Left kidney (tissue), 1 donor: ENCODE measurements at regions not wholly inside any gene's neighbourhood (a gene's known extent, or its start where the extent isn't known, plus 50 kb on each side); places are given as distances from the start of the nearest gene placed in this dataset.
"Not testable (repeated sequence)": the region's sequence is repeated elsewhere in the genome, so short reads cannot be mapped to it uniquely, and the experiment has no call there.

Experiments
- DNase-seq: peaks from one replicate; pipeline ENCODE4 v3.0.0-alpha.2; 2013

DNA sequence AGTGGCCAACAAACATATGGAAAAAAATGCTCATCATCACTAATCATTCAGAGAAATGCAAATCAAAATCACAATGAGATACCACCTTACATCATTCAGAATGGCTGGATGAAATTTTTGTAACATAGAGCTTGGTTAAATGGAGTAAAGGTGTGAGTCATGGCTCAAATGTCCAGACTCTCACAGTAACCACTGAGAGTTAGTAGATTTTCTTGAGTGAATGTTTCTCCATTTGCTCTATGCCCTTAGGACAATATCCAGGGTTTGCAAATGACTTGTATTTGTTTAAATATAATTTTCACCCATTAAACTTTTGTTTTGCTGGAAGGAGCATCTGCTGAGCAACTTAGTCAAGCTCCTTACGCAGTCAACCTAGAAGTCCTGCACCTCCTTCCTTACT is 967.2 kb downstream of the XPNPEP1 start:
- no peak for DNase-seq

GRCh38 chr10:108920029-108920428 is 1003.3 kb downstream of the XPNPEP1 start:
- not testable (repeated sequence) for DNase-seq

GRCh38 chr10:108913300-108913699 is 1010.0 kb downstream of the XPNPEP1 start:
- no peak for DNase-seq

DNA sequence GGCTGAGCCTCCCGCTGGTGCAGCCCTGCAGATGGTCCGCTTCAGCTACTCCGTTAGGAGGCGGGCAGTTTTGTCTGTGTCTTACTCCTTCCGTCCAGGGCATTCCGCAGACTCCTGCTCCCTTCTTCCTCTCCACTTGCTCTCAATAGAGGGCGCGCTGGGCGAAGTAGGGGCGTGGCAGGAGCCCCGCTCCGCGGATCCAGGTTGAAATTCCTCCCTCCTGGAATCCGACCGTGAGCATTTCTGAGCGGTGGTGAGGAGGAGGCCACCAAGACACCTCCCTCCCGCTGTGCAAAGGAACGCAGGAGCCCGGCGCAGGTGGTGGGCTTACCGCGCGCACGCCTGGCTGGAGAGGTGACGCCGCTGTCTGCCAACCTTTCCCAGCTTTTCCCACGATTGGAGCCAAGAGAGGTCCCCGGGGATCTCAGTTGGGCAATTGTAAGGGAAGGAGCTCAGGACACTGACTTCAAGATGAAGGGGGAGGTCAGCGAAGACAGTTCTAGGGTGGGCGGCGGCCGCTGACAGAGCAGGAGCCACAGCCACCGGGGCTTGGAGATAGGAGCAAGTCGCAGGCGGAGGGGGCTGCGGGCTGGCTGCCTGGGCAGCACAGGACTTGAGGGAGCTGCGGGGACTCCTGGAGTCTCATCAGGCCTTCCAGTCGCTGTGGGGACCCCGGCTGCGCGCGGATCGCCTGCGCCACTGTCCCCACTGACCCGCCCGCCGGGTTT is 1011.3 kb downstream of the XPNPEP1 start:
- peak; percentile 82 for DNase-seq

DNA sequence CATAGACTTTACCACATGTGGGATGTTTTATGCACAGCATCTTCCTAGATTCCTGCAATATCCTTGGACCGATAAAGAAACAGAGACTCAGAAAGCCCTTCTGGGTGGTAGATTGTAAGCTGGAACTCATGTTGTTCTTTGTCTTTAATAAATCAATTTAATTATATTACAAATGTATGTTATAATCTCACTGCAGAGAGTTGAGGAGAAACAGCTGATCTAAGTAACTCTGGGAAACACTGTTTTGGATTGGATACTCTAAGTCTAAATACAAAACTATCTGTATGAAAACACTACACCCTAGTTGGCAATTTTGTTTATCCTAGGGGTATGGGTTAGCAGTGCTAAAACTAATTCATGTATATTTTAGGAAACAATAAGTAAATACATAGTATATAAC is 1015.2 kb downstream of the XPNPEP1 start:
- DNase-seq, result no peak

DNA sequence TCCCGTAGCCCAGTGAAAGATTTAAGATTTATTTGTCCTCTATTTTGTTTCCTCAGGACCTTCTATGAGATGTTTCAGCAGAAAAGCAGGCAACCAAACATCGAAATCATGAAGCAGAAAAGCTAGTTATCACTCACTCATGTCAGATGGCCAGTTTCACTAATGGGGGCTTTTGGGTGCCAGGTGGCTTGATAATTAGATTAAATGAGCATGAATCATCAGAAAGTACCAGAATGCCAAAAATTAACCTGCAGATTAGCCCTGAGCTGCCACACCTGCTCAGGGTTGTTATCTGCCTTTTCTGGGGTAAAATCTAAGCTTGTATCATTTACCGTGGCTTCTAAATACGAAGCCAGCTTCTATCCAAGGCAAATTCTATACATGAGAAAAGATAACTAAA is 1017.5 kb downstream of the XPNPEP1 start:
- no peak for DNase-seq

GRCh38 chr10:108905171-108905570 is 1018.1 kb downstream of the XPNPEP1 start:
- DNase-seq, result no peak

GRCh38 chr10:108904163-108904838 is 1019.0 kb downstream of the XPNPEP1 start:
- no peak for DNase-seq

- DNase-seq, result peak; percentile 58
Measured at GRCh38 chr10:108902619-108903285, 1020.6 kb downstream of the XPNPEP1 start.

- no peak for DNase-seq
Measured at GRCh38 chr10:108901781-108902618, 1021.3 kb downstream of the XPNPEP1 start.

DNA sequence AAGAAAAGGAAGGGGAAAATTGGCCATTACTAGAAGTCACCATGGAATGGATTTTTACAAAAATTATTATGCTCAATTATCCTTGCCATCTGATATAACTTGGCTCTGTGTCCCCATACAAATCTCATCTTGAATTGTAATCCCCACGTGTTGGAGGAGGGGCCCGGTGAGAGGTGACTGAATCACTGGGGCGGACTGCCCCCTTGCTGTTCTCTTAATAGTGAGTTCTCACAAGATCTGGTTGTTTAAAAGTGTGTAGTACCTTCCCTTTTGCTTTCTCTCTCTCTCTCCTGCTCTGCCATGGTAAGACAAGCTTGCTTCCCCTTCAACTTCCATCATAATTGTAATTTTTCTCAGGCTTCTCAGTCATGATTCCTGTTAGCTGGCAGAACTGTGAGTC is 1023.6 kb downstream of the XPNPEP1 start:
- DNase-seq, result no peak

- DNase-seq, result no peak
Measured at GRCh38 chr10:108894402-108895301, 1028.7 kb downstream of the XPNPEP1 start.

- DNase-seq, result no peak
Measured at GRCh38 chr10:108877095-108877561, 1046.2 kb downstream of the XPNPEP1 start.

DNA sequence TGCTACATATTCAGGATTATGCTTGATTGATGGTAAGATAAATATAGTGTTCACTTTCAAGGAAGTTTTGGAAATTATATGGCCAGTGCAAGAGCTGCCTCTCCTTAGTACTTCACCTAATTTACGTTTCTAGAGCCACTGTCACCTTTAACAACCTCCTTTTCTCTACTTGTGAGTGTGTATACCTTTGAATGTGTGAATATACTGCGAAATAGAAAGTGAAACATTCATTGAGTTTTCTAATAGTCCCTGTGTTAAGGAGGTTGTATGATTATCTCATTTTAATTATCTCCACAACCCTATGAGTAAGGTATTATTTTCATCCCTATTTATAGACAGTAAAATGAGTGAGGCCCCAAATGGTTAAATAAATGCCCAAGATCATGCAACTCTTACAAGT is 1050.5 kb downstream of the XPNPEP1 start:
- no peak for DNase-seq

- no peak for DNase-seq
Measured at GRCh38 chr10:108868881-108869280, 1054.4 kb downstream of the XPNPEP1 start.

- no peak for DNase-seq
Measured at GRCh38 chr10:108862676-108863350, 1060.5 kb downstream of the XPNPEP1 start.

DNA sequence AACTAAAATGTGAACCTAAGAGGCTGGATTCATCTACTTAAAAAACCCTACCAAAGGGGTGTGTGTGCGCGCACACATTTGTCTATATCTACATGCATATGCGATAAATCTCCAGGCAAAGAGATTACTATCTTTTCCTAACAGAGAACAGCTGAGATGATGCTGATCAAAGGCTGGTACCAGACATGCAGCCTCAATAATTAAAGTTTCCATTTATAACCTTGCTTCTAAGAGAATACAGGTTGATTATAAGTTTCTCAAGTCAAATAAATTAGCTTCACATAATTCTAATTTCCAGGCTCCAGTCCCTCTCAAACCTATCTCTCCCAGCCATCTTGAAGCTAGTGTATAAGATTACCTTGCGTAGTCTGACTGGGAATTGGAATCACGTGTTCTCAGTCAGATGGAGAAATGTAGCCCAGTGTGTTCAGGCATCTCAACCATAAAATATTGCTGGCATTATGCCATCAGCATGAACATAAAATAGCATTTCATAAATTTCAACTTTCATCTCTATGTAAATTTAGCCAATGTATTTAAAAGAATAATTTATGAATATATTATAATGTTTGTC is 1062.0 kb downstream of the XPNPEP1 start:
- DNase-seq, result no peak

- no peak for DNase-seq
Measured at GRCh38 chr10:108852211-108852610, 1071.1 kb downstream of the XPNPEP1 start.

GRCh38 chr10:108850138-108850854 is 1073.0 kb downstream of the XPNPEP1 start:
- no peak for DNase-seq
